ENCODE measurements at regions not wholly inside any gene's neighbourhood (a gene's known extent, or its start where the extent isn't known, plus 50 kb on each side); places are given as distances from the start of the nearest gene placed in this dataset.
"Not testable (repeated sequence)": the region's sequence is repeated elsewhere in the genome, so short reads cannot be mapped to it uniquely, and the experiment has no call there.

DNA sequence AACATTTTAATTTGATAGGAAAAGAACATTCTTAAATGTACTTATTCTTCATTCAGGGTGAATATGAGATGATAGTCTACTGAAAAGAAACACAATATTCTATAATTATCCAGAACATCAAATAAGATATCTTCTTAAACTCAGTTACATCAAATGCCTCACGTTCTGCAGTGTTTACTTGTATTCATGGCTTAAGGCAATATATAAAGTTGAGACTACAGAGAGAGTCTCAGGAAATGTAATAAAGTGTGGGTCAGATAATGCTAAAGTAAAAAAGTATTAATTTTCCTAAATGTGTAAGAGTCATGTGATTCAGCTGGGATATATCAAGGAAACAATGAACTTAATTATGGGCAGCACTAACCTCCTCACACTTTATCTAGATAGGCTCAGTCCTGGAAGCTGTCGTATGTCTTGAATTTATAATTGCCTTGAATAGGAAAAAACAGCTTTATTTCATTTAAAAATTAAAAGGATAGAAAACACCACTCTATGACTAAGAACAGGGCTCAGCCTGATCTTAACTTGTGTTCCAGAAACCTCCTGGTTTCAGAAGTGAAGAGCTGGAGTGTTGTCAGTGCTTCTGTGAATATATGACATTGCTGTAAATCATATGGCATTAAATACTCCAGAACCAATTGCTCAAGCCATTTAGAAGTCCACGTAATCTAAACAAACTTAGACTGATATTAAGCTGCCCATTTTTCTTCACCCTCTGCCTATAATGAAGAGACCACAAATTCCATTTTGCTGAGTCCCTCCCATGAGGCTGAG is 240.2 kb downstream of the FSIP2 start:
- 74 to 75% methylated on average over 3 of the region's 3 CpGs for WGBS, 2 donors
- H3K4me1 ChIP-seq, result no peaks in the 10 kb centered on the region
- DNase-seq, result no peak

DNA sequence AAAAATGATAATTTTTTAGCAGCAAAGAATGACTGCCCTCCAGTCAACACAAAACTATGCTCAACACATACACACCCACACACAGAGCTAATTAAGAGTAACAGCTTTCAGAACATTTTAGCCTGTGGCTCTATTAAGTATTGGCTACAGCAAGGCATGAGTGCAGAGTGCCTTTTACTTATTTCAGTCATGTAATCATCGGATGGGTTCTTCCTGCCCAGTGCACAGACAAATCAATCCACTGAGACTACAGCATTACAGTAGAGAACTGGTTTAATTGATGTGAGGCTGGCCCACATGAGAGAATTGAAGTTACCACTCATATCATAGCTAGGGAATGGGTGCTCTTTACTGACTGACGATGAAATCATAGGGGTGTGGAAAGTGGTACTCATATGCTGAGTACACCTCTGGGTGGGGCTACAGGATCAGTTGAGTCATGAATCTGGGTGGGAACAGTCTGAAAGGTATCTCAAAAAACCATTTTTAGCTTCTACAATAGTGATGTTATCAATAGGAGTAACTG is 241.0 kb downstream of the FSIP2 start:
- H3K27me3 ChIP-seq, result no peaks in the 10 kb centered on the region
- 83 to 90% methylated on average over 2 of the region's 2 CpGs for WGBS, 2 donors
- ATAC-seq (no peak), DNase-seq (no peak)
- no peaks in the 10 kb centered on the region for H3K4me1 ChIP-seq
- H3K9me3 ChIP-seq, result no peaks in the 10 kb centered on the region
- no peaks in the 10 kb centered on the region for H3K36me3 ChIP-seq (replicated peaks in 1 of 2; ENCODE audit: insufficient read depth in 1 of 2, low read depth in 2 of 2)
- no peak overlapping the region for H3K4me3 ChIP-seq
- TF ChIP-seq, protein P1, sequence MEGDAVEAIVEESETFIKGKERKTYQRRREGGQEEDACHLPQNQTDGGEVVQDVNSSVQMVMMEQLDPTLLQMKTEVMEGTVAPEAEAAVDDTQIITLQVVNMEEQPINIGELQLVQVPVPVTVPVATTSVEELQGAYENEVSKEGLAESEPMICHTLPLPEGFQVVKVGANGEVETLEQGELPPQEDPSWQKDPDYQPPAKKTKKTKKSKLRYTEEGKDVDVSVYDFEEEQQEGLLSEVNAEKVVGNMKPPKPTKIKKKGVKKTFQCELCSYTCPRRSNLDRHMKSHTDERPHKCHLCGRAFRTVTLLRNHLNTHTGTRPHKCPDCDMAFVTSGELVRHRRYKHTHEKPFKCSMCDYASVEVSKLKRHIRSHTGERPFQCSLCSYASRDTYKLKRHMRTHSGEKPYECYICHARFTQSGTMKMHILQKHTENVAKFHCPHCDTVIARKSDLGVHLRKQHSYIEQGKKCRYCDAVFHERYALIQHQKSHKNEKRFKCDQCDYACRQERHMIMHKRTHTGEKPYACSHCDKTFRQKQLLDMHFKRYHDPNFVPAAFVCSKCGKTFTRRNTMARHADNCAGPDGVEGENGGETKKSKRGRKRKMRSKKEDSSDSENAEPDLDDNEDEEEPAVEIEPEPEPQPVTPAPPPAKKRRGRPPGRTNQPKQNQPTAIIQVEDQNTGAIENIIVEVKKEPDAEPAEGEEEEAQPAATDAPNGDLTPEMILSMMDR (IDR thresholded peaks at IDR 0.05), result peak in 1 of 7 experiments; percentile 5
- no peak for TF ChIP-seq POLR2A (IDR thresholded peaks at IDR 0.05)
- H3K27ac ChIP-seq, result no peak overlapping the region
- intact Hi-C loops (cut with DNase I), result no loop called here

More for the DNA sequence above, 240.2 kb downstream of the FSIP2 start:
- ATAC-seq, result no peak
- Histone ChIP-seq H3K36me3 (replicated peaks in 1 of 2; ENCODE audit: insufficient read depth in 1 of 2, low read depth in 2 of 2) (no peaks in the 10 kb centered on the region), H3K27ac (no peak overlapping the region), H3K27me3 (no peaks in the 10 kb centered on the region), H3K9me3 (no peaks in the 10 kb centered on the region), H3K4me3 (no peak overlapping the region)
- TF ChIP-seq, protein P1 (IDR thresholded peaks at IDR 0.05), result no peak
- TF ChIP-seq POLR2A (IDR thresholded peaks at IDR 0.05), result no peak
- intact Hi-C loops (cut with DNase I), result no loop called here

DNA sequence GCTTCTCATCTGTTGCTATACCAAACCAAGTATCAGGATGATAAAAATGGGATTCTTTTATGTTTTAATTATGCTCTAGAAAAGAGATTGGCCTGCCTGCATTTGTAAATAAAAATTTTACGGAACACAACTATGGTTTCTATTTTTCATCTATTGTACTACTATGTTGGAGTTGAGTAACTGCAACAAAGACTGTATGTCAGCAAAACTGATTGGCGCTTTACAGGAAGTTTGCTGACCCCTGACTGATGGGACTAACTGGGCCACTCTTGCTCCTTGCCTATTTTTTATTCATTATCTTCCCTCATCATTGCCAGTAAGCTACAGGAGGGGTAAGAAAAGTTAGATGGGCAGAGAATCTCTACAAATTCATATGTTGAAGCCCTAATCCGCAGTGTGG is 242.3 kb downstream of the FSIP2 start:
- Histone ChIP-seq H3K36me3 (replicated peaks in 1 of 2; ENCODE audit: insufficient read depth in 1 of 2, low read depth in 2 of 2) (no peaks in the 10 kb centered on the region), H3K27me3 (no peaks in the 10 kb centered on the region), H3K9me3 (no peaks in the 10 kb centered on the region), H3K4me3 (no peak overlapping the region), H3K27ac (no peak overlapping the region), H3K4me1 (no peaks in the 10 kb centered on the region)
- ATAC-seq, result no peak
- no peak for TF ChIP-seq POLR2A (IDR thresholded peaks at IDR 0.05)
- 90 to 92% methylated on average over 3 of the region's 3 CpGs for WGBS, 2 donors
- intact Hi-C loops (cut with DNase I), result no loop called here
- DNase-seq, result no peak

DNA sequence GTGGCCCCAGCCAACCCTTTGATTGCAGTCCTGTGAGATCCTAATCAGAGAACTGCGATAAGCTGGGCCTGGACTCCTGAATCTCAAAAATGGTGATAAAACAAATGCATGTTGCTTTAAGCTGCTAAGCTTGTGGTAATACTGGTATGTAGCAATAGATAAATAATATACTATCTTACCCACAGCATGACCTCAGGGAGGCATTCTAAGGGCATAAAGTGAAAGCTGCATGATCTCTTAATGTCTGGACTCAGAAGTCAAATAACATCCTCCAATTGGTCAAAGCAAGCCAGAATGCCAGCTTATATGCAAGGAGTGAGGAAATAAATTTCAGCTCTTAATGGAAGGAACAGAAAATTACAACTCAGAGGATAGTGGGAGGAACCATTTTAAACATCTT is 246.1 kb downstream of the FSIP2 start:
- Histone ChIP-seq H3K27ac (no peak overlapping the region), H3K4me3 (no peak overlapping the region), H3K9me3 (no peaks in the 10 kb centered on the region), H3K27me3 (no peaks in the 10 kb centered on the region), H3K4me1 (no peaks in the 10 kb centered on the region), H3K36me3 (replicated peaks in 1 of 2; ENCODE audit: insufficient read depth in 1 of 2, low read depth in 2 of 2) (no peaks in the 10 kb centered on the region)
- intact Hi-C loops (cut with DNase I), result no loop called here
- DNase-seq, result no peak
- 89 to 93% methylated on average over 1 of the region's 1 CpG for WGBS, 2 donors
- no peak for TF ChIP-seq POLR2A (IDR thresholded peaks at IDR 0.05)
- TF ChIP-seq, protein P1 (IDR thresholded peaks at IDR 0.05), result no peak
- ATAC-seq, result no peak

DNA sequence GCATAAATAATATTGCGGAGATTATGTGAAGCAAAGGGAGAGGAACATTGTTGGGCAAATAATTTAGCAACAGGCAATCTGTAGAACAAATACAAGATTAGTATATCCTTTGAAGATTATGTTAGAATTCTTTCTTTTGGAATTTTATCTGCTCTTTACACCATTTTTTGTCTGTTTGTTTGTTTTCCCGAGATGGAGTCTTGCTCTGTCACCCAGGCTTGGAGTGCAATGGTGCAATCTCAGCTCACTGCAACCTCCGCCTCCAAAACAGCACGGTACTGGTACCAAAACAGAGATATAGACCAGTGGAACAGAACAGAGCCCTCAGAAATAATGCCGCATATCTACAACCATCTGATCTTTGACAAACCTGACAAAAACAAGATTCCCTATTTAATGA is 250.3 kb downstream of the FSIP2 start:
- ATAC-seq; H3K4me3 ChIP-seq; intact Hi-C loops (cut with DNase I); H3K27ac ChIP-seq; H3K4me1 ChIP-seq; H3K27me3 ChIP-seq; DNase-seq; H3K9me3 ChIP-seq; H3K36me3 ChIP-seq (replicated peaks in 1 of 2; ENCODE audit: insufficient read depth in 1 of 2, low read depth in 2 of 2): not testable (repeated sequence)
- WGBS, 2 donors, result 79 to 82% methylated on average over 5 of the region's 5 CpGs

Measured in body of pancreas (tissue), 4 donors.